HEK293T (cell line): ENCODE measurements at regions not wholly inside any gene's neighbourhood (a gene's known extent, or its start where the extent isn't known, plus 50 kb on each side); places are given as distances from the start of the nearest gene placed in this dataset.
"Not testable (repeated sequence)": the region's sequence is repeated elsewhere in the genome, so short reads cannot be mapped to it uniquely, and the experiment has no call there.

ENCODE experiments used
- ARNT ChIP-seq: fragments of 450-650 bp; IDR thresholded peaks from 2 replicates; pipeline ENCODE4 v1.6.1; 2017; ENCODE audit warnings: mild to moderate bottlenecking
- FOXK2 ChIP-seq: fragments of 450-650 bp; IDR thresholded peaks from 2 replicates; pipeline ENCODE4 v1.6.1; 2016; ENCODE audit warnings: mild to moderate bottlenecking
- FOXM1 ChIP-seq: fragments of 450-650 bp; IDR thresholded peaks from 2 replicates; pipeline ENCODE4 v1.6.1; 2017; ENCODE audit warnings: mild to moderate bottlenecking, borderline replicate concordance
- HDGF ChIP-seq: fragments of 450-650 bp; IDR thresholded peaks from 2 replicates; pipeline ENCODE4 v1.6.1; 2017; ENCODE audit warnings: antibody characterized with exemption, borderline replicate concordance
- SP1 ChIP-seq: fragments of 450-650 bp; IDR thresholded peaks from 2 replicates; pipeline ENCODE4 v1.6.1; 2017
- TARDBP ChIP-seq: fragments of 450-650 bp; IDR thresholded peaks from 2 replicates; pipeline ENCODE4 v1.6.1; 2016

GRCh38 chr4:15337168-15337657 lies 90.6 kb upstream of the C1QTNF7 start:
- not testable (repeated sequence) for TF ChIP-seq SP1, FOXK2, FOXM1, TARDBP, ARNT, HDGF
